ENCODE measurements at regions not wholly inside any gene's neighbourhood (a gene's known extent, or its start where the extent isn't known, plus 50 kb on each side); places are given as distances from the start of the nearest gene placed in this dataset.

- no peak for TF ChIP-seq CTCF (IDR thresholded peaks at IDR 0.05)
- TF ChIP-seq POLR2A (IDR thresholded peaks at IDR 0.05): no peak
These were observed 199.8 kb upstream of the AGTR2 start for GRCh38 chrX:115970718-115971117.

Measured in adrenal gland (tissue), 5 donors.